ENCODE measurements at regions not wholly inside any gene's neighbourhood (a gene's known extent, or its start where the extent isn't known, plus 50 kb on each side); places are given as distances from the start of the nearest gene placed in this dataset.
A peak's percentile ranks its signal among the peaks of the same experiment; 100 is the strongest.
"Not testable (repeated sequence)": the region's sequence is repeated elsewhere in the genome, so short reads cannot be mapped to it uniquely, and the experiment has no call there.

GRCh38 chr18:39215920-39216319, 1650.3 kb upstream of the CELF4 start:
- peaks cover 0 to 4% of the 10 kb centered on the region in 2 donors for H3K36me3 Mint-ChIP-seq
- no peak for DNase-seq (ENCODE audit: low spot score in 2 of 2)
- peaks cover 18 to 28% of the 10 kb centered on the region in 2 donors for H3K9me3 Mint-ChIP-seq
- H3K27ac Mint-ChIP-seq: no peak overlapping the region
- ATAC-seq: no peak

GRCh38 chr18:39211461-39211860, 1645.9 kb upstream of the CELF4 start:
- ATAC-seq (no peak), DNase-seq (ENCODE audit: low spot score in 2 of 2) (no peak)
- Mint-ChIP-seq H3K9me3 (peaks cover 21 to 35% of the 10 kb centered on the region in 2 donors), H3K27ac (no peak overlapping the region), H3K36me3 (peaks cover 0 to 4% of the 10 kb centered on the region in 2 donors)

- Mint-ChIP-seq H3K27ac (no peak overlapping the region), H3K9me3 (peaks cover 19 to 23% of the 10 kb centered on the region in 2 donors), H3K36me3 (no peaks in the 10 kb centered on the region)
- ATAC-seq: no peak
- no peak for DNase-seq (ENCODE audit: low spot score in 2 of 2)
Measured at GRCh38 chr18:39209173-39209572, 1643.6 kb upstream of the CELF4 start.

DNA sequence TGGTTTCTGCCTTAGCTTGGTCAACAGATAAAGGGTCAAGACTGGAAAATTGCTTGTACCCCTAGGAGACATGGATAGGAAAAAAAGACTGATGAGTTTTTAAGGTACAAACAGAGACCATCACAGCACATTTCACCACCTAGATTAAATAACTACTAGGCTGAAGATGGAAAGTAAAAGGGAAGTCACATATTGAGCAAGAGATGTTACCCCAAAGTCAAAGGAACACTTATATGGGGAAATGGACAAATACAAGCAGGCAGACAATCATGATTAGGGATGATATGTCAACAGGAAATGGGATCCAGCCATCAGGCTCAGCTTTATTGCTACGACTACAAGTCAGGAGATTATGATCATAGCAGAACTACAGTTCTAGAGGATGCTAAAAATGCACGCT, 1643.1 kb upstream of the CELF4 start:
- no peak for ATAC-seq
- H3K36me3 Mint-ChIP-seq: no peaks in the 10 kb centered on the region
- H3K9me3 Mint-ChIP-seq: peaks cover 19 to 23% of the 10 kb centered on the region in 2 donors
- H3K27ac Mint-ChIP-seq: no peak overlapping the region
- no peak for DNase-seq (ENCODE audit: low spot score in 2 of 2)

GRCh38 chr18:39208190-39208589, 1642.6 kb upstream of the CELF4 start:
- DNase-seq (ENCODE audit: low spot score in 2 of 2) (no peak), ATAC-seq (no peak)
- peaks cover 19 to 23% of the 10 kb centered on the region in 2 donors for H3K9me3 Mint-ChIP-seq
- no peak overlapping the region for H3K27ac Mint-ChIP-seq
- no peaks in the 10 kb centered on the region for H3K36me3 Mint-ChIP-seq

DNA sequence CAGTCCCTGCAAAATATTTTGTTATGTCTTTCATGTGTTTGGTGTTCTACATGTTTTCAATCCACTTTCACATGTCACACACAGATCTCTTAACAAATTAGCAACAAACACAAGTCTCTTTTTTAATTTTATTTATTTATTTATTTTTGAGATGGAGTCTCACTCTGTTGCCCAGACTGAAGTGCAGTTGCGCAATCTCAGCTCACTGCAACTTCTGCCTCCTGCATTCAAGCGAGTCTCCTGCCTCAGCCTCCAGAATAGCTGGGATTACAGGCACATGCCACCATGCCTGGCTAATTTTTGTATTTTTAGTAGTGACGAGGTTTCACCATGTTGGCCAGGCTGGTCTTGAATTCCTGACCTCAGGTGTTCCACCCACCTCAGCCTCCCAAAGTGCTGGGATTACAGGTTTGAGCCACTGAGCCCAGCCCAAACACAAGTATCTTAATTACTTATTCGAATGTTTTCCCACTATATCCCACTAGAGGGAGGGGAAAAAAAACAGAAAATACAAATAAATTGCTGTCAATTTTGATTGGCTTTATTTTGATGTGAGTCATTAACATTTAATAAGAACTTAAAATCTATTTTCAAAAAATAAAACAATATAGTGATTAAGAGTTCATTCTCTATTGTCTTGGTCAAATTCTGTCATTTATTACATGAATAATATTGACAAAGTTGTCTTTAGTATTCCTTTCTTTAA, 1641.0 kb upstream of the CELF4 start:
- not testable (repeated sequence) for H3K36me3 Mint-ChIP-seq; DNase-seq (ENCODE audit: low spot score in 2 of 2); ATAC-seq; H3K27ac Mint-ChIP-seq
- H3K9me3 Mint-ChIP-seq: peaks cover 13 to 15% of the 10 kb centered on the region in 2 donors

- no peaks in the 10 kb centered on the region for H3K36me3 Mint-ChIP-seq
- H3K27ac Mint-ChIP-seq: no peak overlapping the region
- DNase-seq (ENCODE audit: low spot score in 2 of 2) (no peak), ATAC-seq (peak; percentile 28 to 46)
- peaks cover 8 to 15% of the 10 kb centered on the region in 2 donors for H3K9me3 Mint-ChIP-seq
Measured at GRCh38 chr18:39205565-39206195, 1640.1 kb upstream of the CELF4 start.

GRCh38 chr18:39200153-39200552, 1634.6 kb upstream of the CELF4 start:
- Mint-ChIP-seq H3K9me3 (peaks cover 0 to 6% of the 10 kb centered on the region in 2 donors), H3K36me3 (no peaks in the 10 kb centered on the region), H3K27ac (no peak overlapping the region)
- ATAC-seq (no peak), DNase-seq (ENCODE audit: low spot score in 2 of 2) (no peak)

DNA sequence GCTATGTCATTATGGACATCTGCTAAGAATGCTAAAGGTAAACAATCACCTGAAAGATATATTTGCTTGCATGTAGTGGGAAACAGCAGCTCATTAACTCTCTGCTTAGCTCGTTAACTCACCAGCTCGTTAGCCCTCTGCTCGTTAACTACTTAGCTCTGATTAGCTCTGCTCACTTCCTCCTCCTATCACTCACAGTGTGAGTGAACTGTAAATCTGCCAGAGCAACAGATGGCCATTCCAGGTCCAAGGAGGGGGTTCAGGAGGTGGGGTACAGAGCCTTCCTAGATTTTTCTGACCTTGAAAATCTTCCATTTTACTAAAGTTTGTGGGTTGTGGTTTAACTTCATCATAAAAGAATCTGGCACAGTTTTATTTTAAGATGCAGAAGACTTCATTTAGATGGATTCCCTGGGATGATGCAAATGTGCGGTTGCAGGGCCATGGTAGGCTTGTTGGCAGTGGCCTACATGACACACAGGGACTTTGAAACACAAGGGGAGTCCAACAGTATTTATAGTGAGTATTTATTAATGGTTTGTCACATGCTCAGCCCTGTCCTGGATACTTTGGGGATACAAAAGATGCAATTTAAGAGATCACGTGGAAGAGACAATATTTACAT, 1633.7 kb upstream of the CELF4 start:
- DNase-seq (ENCODE audit: low spot score in 2 of 2): no peak
- Mint-ChIP-seq H3K9me3 (peaks cover 0 to 6% of the 10 kb centered on the region in 2 donors), H3K27ac (no peak overlapping the region), H3K36me3 (no peaks in the 10 kb centered on the region)
- no peak for ATAC-seq

DNA sequence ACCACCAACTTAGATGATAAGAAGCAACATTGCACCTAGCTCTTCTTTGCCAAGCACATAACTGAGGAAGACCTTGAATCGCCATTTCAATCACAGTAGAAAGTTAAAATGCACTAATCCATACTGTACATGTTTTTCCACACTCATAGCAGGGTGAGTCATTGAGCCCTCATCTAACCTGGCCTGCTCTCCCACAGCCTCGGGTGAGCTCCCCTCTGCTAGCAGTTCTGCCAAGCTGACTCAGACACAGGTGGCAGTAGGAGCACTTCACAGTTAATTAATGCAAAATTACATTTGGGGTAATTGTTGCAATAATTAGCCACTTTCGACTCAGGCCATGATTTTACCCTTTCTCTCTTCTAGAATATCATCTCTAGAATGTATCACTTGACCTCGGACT, 1632.8 kb upstream of the CELF4 start:
- ATAC-seq: no peak

DNA sequence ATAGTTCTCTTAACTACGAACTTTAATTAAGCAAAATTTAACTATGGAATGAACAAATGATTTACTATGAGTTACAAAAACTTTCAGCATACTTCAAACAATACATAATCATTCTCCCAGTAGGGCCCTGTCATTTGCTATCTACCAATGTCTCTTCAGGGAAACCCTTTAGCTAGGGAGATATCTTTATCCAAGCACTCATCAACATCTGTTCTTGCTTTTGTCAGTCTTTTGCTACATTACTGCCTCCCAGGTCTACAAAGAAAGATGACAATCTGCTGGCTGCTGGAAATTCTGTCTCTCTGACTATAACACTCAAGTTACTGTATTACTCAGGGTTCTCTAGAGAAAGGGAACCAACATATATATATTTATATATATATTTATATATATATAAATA, 1626.3 kb upstream of the CELF4 start:
- peak in 1 of 2 donors; percentile 37 for ATAC-seq
- Mint-ChIP-seq H3K9me3 (peaks cover 4% of the 10 kb centered on the region in 2 donors), H3K27ac (no peak overlapping the region), H3K36me3 (no peaks in the 10 kb centered on the region)
- DNase-seq (ENCODE audit: low spot score in 2 of 2): no peak

More for the DNA sequence above, 1632.8 kb upstream of the CELF4 start:
- no peak for DNase-seq (ENCODE audit: low spot score in 2 of 2)
- Mint-ChIP-seq H3K27ac (no peak overlapping the region), H3K36me3 (no peaks in the 10 kb centered on the region), H3K9me3 (peaks cover 0 to 6% of the 10 kb centered on the region in 2 donors)

DNA sequence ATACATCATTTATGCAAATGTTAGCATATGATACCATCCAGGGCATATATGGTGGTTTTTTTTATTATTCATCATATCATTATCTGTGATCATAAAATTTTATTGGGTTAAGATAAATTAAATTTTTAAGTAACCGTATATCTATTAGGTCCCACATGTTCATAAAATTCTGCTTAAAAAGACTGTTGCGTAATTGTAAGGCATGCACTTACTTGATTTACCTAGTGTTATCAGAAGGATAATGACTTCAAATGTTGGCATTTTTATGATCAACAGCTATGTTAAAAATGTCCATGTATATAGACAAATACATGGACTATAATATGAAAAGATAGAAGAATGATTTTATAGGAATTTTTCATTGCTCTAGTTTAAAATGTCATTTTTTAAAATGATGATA, 1625.5 kb upstream of the CELF4 start:
- DNase-seq (ENCODE audit: low spot score in 2 of 2) (no peak), ATAC-seq (no peak)
- H3K36me3 Mint-ChIP-seq: no peaks in the 10 kb centered on the region
- peaks cover 4% of the 10 kb centered on the region in 2 donors for H3K9me3 Mint-ChIP-seq
- no peak overlapping the region for H3K27ac Mint-ChIP-seq

- Mint-ChIP-seq H3K27ac (no peak overlapping the region), H3K36me3 (no peaks in the 10 kb centered on the region), H3K9me3 (peaks cover 4% of the 10 kb centered on the region in 2 donors)
- ATAC-seq: no peak
- DNase-seq (ENCODE audit: low spot score in 2 of 2): no peak
Measured at GRCh38 chr18:39190508-39190907, 1624.9 kb upstream of the CELF4 start.

- Mint-ChIP-seq H3K27ac (no peak overlapping the region), H3K9me3 (peaks cover 4 to 8% of the 10 kb centered on the region in 2 donors), H3K36me3 (no peaks in the 10 kb centered on the region)
- DNase-seq (ENCODE audit: low spot score in 2 of 2) (no peak), ATAC-seq (no peak)
Measured at GRCh38 chr18:39188278-39188677, 1622.7 kb upstream of the CELF4 start.

DNA sequence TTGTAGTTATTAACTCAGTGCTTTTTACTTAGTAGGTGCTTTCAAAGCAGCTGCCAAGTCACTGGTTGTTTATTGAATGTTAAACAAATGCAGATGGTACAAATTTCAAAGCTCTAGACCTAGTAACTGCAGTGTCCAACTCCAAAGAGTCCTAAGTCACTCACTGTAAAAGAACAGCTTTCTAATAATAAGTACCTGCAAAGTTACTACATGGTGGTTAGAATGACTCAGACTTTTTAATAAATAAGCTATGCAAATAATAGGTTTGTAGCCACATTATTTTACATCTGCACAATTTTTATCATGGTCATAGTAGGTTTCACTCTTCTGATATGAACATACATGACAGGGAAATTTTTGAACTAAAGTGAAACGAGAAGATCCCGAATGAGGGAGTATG, 1620.4 kb upstream of the CELF4 start:
- no peak for DNase-seq (ENCODE audit: low spot score in 2 of 2)
- Mint-ChIP-seq H3K9me3 (peaks cover 4 to 8% of the 10 kb centered on the region in 2 donors), H3K36me3 (no peaks in the 10 kb centered on the region), H3K27ac (no peak overlapping the region)
- no peak for ATAC-seq

DNA sequence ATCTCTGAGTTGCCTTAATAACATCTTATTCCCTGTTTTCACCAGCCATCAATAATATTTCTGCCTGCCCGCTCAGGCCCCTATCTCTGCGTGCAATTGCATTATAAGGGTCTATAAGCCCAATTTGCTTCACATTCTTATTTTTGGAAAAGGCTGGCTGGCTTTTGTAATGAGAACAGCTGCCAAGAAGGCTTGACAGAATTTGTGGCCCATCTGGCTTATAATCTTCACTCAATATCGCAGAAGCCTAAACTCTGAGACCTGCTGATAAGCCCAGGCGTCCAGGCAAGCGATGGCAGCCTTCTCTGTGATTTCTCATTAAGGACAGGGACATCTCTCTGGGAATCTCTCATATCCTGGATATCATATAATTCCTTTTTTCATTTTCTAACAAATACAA, 1618.6 kb upstream of the CELF4 start:
- peaks cover 9 to 15% of the 10 kb centered on the region in 2 donors for H3K9me3 Mint-ChIP-seq
- no peaks in the 10 kb centered on the region for H3K36me3 Mint-ChIP-seq

DNA sequence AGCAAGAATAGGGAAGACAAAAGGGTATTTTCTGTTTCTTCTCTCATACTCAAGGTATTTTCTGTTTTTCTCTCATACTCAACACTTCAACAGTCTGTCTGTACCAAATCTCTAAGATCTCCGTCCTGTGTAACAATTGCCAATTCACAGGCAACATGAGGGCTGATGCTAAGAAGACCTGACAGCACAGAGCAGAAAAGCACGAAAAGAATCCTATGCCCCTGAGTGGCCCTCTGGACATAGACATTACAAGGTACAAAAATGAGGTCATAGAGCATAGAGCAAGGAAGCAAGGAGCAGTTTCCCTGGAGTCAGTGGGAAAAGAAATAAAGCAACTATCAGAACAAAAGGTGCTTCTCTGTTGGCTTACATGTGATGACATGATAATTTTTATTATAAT, 1612.6 kb upstream of the CELF4 start:
- DNase-seq (ENCODE audit: low spot score in 2 of 2) (no peak), ATAC-seq (no peak)
- H3K36me3 Mint-ChIP-seq: no peaks in the 10 kb centered on the region
- no peak overlapping the region for H3K27ac Mint-ChIP-seq
- peaks cover 7 to 9% of the 10 kb centered on the region in 2 donors for H3K9me3 Mint-ChIP-seq

More for the DNA sequence above, 1618.6 kb upstream of the CELF4 start:
- no peak overlapping the region for H3K27ac Mint-ChIP-seq
- DNase-seq (ENCODE audit: low spot score in 2 of 2) (no peak), ATAC-seq (no peak)

Measured in activated naive CD4-positive, alpha-beta T cell treated with anti-CD3 and anti-CD28 coated beads, Interleukin-2, amount 50 U/mL, for 72 hours (primary cell).